IMR-90 (cell line): ENCODE measurements at regions not wholly inside any gene's neighbourhood (a gene's known extent, or its start where the extent isn't known, plus 50 kb on each side); places are given as distances from the start of the nearest gene placed in this dataset.

Source experiments
- ATAC-seq: fragments of 200-7000 bp; cut with Tn5 transposase; 2 replicates; pipeline ENCODE4 v1.9.1; 2020; ENCODE audit warnings: low read depth, mild to moderate bottlenecking, moderate library complexity
- BruUV-seq: library from RNA; stranded (reverse); fragments of 400-500 nt; replicated peaks from 2 replicates; lab custom pipeline; 2021; lab: Mats Ljungman, UMichigan
- CTCF ChIA-PET: fragments of 300-600 bp; formaldehyde crosslinking; extraction: SDS; loops from one replicate; lab custom pipeline; 2021; ENCODE audit warnings: antibody characterized with exemption; lab: Yijun Ruan, JAX
- POLR2A ChIA-PET: fragments of 300-600 bp; sonication (Branson Sonifier 250); formaldehyde crosslinking; loops from one replicate; lab custom pipeline; 2022; ENCODE audit warnings: antibody characterized with exemption; ENCODE audit not compliant: unreplicated experiment; lab: Charles Lee
- DNase-seq: peaks from one replicate; pipeline ENCODE4 v3.0.0; 2013
- H2AFZ ChIP-seq: replicated peaks from 2 replicates; pipeline ENCODE3; 2013; ENCODE audit warnings: low read length, mild to moderate bottlenecking; ENCODE audit not compliant: poor library complexity
- H2AK5ac ChIP-seq: 2 replicates; pipeline ENCODE4 v1.6.1; 2013; ENCODE audit warnings: low read depth, low read length, inconsistent platforms
- H2AK9ac ChIP-seq: replicated peaks from 2 replicates; pipeline ENCODE3; 2013; ENCODE audit warnings: mild to moderate bottlenecking, low read depth, low read length, moderate library complexity; ENCODE audit not compliant: poor library complexity
- H2BK120ac ChIP-seq: 2 replicates; pipeline ENCODE4 v1.6.1; 2013; ENCODE audit warnings: low read depth, low read length, inconsistent platforms
- H2BK15ac ChIP-seq: 3 replicates; pipeline ENCODE4 v1.6.1; 2013; ENCODE audit warnings: low read depth, low read length, inconsistent platforms
- H2BK20ac ChIP-seq: 2 replicates; pipeline ENCODE4 v1.6.1; 2013; ENCODE audit warnings: low read depth, mild to moderate bottlenecking, inconsistent platforms, low read length, moderate library complexity
- H2BK5ac ChIP-seq: 2 replicates; pipeline ENCODE4 v1.6.1; 2013; ENCODE audit warnings: mild to moderate bottlenecking, low read depth, low read length, inconsistent platforms; ENCODE audit not compliant: poor library complexity, severe bottlenecking
- H3K14ac ChIP-seq: replicated peaks from 2 replicates; pipeline ENCODE4 v1.6.1; 2013; ENCODE audit warnings: low read depth, low read length, inconsistent platforms
- H3K18ac ChIP-seq: 2 replicates; pipeline ENCODE4 v1.6.1; 2013; ENCODE audit warnings: low read depth, low read length, control low read depth
- H3K23ac ChIP-seq: 2 replicates; pipeline ENCODE4 v1.6.1; 2013; ENCODE audit warnings: low read depth, low read length, inconsistent platforms
- H3K27ac ChIP-seq: 2 replicates; pipeline ENCODE4 v1.5.1; 2013; ENCODE audit warnings: mild to moderate bottlenecking, control low read depth, low read length; ENCODE audit not compliant: insufficient read depth
- H3K27me3 ChIP-seq: 2 replicates; pipeline ENCODE4 v1.6.1; 2013; ENCODE audit warnings: low read length; ENCODE audit not compliant: control insufficient read depth, insufficient read depth
- H3K36me3 ChIP-seq: 2 replicates; pipeline ENCODE4 v1.6.1; 2013; ENCODE audit warnings: low read length, mixed read lengths; ENCODE audit not compliant: control insufficient read depth, insufficient read depth
- H3K4ac ChIP-seq: 2 replicates; pipeline ENCODE4 v1.6.1; 2013; ENCODE audit warnings: low read depth, low read length, inconsistent platforms
- H3K4me1 ChIP-seq: 2 replicates; pipeline ENCODE4 v1.6.1; 2013; ENCODE audit warnings: low read length, mixed read lengths; ENCODE audit not compliant: control insufficient read depth, insufficient read depth
- H3K4me2 ChIP-seq: 2 replicates; pipeline ENCODE4 v1.6.1; 2013; ENCODE audit warnings: low read depth, mild to moderate bottlenecking, control low read depth, low read length, moderate library complexity
- H3K4me3 ChIP-seq: 2 replicates; pipeline ENCODE4 v1.5.1; 2013; ENCODE audit warnings: low read depth, mild to moderate bottlenecking, control low read depth, low read length, moderate library complexity; ENCODE audit not compliant: insufficient read depth
- H3K56ac ChIP-seq: 2 replicates; pipeline ENCODE4 v1.6.1; 2013; ENCODE audit warnings: low read length, inconsistent platforms; ENCODE audit not compliant: insufficient read depth; ENCODE audit errors: extremely low read depth
- H3K79me1 ChIP-seq, 2 experiments: 2 replicates each; pipeline ENCODE4 v1.6.1; 2013; ENCODE audit warnings: low read length in 2 of 2, inconsistent platforms in 1 of 2, low read depth in 1 of 2
- H3K9ac ChIP-seq: 2 replicates; pipeline ENCODE4 v1.6.1; 2013; ENCODE audit warnings: low read depth, low read length, control low read depth
- H3K9me1 ChIP-seq: 2 replicates; pipeline ENCODE4 v1.6.1; 2013; ENCODE audit warnings: low read length, inconsistent platforms; ENCODE audit not compliant: insufficient read depth
- H3K9me3 ChIP-seq: 2 replicates; pipeline ENCODE4 v1.6.1; 2013; ENCODE audit warnings: low read length; ENCODE audit not compliant: control insufficient read depth, insufficient read depth
- H4K20me1 ChIP-seq: 2 replicates; pipeline ENCODE4 v1.6.1; 2013; ENCODE audit warnings: low read length, inconsistent platforms; ENCODE audit not compliant: insufficient read depth
- H4K5ac ChIP-seq: 2 replicates; pipeline ENCODE4 v1.6.1; 2013; ENCODE audit warnings: mild to moderate bottlenecking, low read depth, low read length, control low read depth
- H4K8ac ChIP-seq, 2 experiments: 2 replicates each; pipeline ENCODE4 v1.6.1; 2013; ENCODE audit warnings: low read depth in 2 of 2, low read length in 2 of 2, control low read depth in 1 of 2, inconsistent platforms in 1 of 2
- H4K91ac ChIP-seq: 2 replicates; pipeline ENCODE4 v1.6.1; 2013; ENCODE audit warnings: low read depth, low read length, inconsistent platforms; ENCODE audit not compliant: insufficient read depth
- CHD1 ChIP-seq: IDR thresholded peaks from 2 replicates; pipeline ENCODE4 v1.6.1; 2012; ENCODE audit warnings: low read depth, low read length, improper control_type of control experiment
- FOS ChIP-seq: fragments of 150-350 bp; IDR thresholded peaks from 2 replicates; pipeline ENCODE4 v1.6.1; 2016; ENCODE audit warnings: low read depth, low read length
- WGBS, 2 experiments: methylation state at CpG; one replicate each; pipeline versions ENCODE4 v1.1.5 to v1.1.7; 2013; ENCODE audit warnings: missing lambda C conversion rate in 2 of 2; ENCODE audit not compliant: insufficient read length in 1 of 2; ENCODE audit errors: extremely low coverage in 2 of 2; 5-methylcytosine and 5-hydroxymethylcytosine counted together
- dilution Hi-C: fragments of 300-500 bp; cut with HindIII; formaldehyde crosslinking; loops from one replicate; pipeline ENCODE4 v1.14.3; 2018; ENCODE audit warnings: low sequenced_read_pairs; ENCODE audit not compliant: unreplicated experiment
- in situ Hi-C: fragments of 300-500 bp; cut with MboI; formaldehyde crosslinking; loops from 3 replicates; pipeline ENCODE4 v1.14.3; 2019; ENCODE audit warnings: low sequenced_read_pairs, inconsistent platforms, mixed read lengths
- intact Hi-C: fragments of 100-400 bp; cut with micrococcal nuclease; formaldehyde crosslinking; loops from 2 replicates; pipeline ENCODE4 v1.10.0; 2022

- Histone ChIP-seq H2AK9ac (no peak overlapping the region), H2AK5ac (no peak overlapping the region), H2BK5ac (no peak overlapping the region), H2AFZ (no peak overlapping the region), H2BK15ac (no peak overlapping the region), H3K36me3 (no peaks in the 10 kb centered on the region), H3K9me3 (peaks cover 79% of the 10 kb centered on the region), H4K20me1 (no peaks in the 10 kb centered on the region), H3K9me1 (no peaks in the 10 kb centered on the region), H3K27ac (no peak overlapping the region), H3K56ac (no peak overlapping the region), H2BK120ac (no peak overlapping the region), H4K8ac (no peak overlapping the region), H3K4me2 (no peak overlapping the region), H3K18ac (no peak overlapping the region), H3K4ac (no peak overlapping the region), H3K27me3 (no peaks in the 10 kb centered on the region), H2BK20ac (no peak overlapping the region), H3K14ac (no peak overlapping the region), H4K91ac (no peak overlapping the region), H3K9ac (no peak overlapping the region), H4K5ac (no peak overlapping the region), H3K79me1 (no peaks in the 10 kb centered on the region), H3K4me3 (no peak overlapping the region), H3K23ac (no peak overlapping the region), H3K4me1 (no peaks in the 10 kb centered on the region)
- no peak for DNase-seq
- no TSS peak for BruUV-seq
- ChIA-PET POLR2A (no interaction called here), CTCF (no interaction called here)
- 67% methylated on average over 1 of the region's 18 CpGs; no CpG with 5 or more reads in 1 of the 2 experiments for WGBS, 2 experiments
- in situ Hi-C loops: no loop called here
- TF ChIP-seq FOS: no peak
- no peak for TF ChIP-seq CHD1
- dilution Hi-C loops: no loop called here
- intact Hi-C loops: no loop called here
- no peak for ATAC-seq
These were observed 210.0 kb upstream of the SALL3 start for GRCh38 chr18:78769502-78770105.
